Panc1 (cell line): ENCODE measurements at regions not wholly inside any gene's neighbourhood (a gene's known extent, or its start where the extent isn't known, plus 50 kb on each side); places are given as distances from the start of the nearest gene placed in this dataset.

Source experiments
- POLR2AphosphoS5 ChIP-seq: IDR thresholded peaks from 2 replicates; pipeline ENCODE4 v1.6.1; 2012; ENCODE audit warnings: mild to moderate bottlenecking, low read depth, low read length, moderate library complexity
- SIN3A ChIP-seq: IDR thresholded peaks from 2 replicates; pipeline ENCODE4 v1.6.1; 2012; ENCODE audit warnings: low read depth, mild to moderate bottlenecking, low read length, moderate library complexity, borderline replicate concordance; ENCODE audit not compliant: insufficient read depth
- TCF7L2 ChIP-seq: IDR thresholded peaks from 2 replicates; pipeline ENCODE4 v1.6.1; 2011; ENCODE audit warnings: mild to moderate bottlenecking, low read depth, low read length, inconsistent platforms
- TF ChIP-seq, protein P1 (sequence below): fragments of 450-650 bp; IDR thresholded peaks from 2 replicates; pipeline ENCODE4 v1.5.1; 2017; ENCODE audit warnings: mild to moderate bottlenecking
- TF ChIP-seq, protein P2 (sequence below), 2 experiments: IDR thresholded peaks; 2 replicates each; pipeline ENCODE4 v1.6.1; 2011 to 2012; ENCODE audit warnings: low read depth in 2 of 2, control low read depth in 1 of 2, low read length in 1 of 2, mild to moderate bottlenecking in 1 of 2, moderate library complexity in 1 of 2; ENCODE audit not compliant: insufficient read depth in 1 of 2

DNA sequence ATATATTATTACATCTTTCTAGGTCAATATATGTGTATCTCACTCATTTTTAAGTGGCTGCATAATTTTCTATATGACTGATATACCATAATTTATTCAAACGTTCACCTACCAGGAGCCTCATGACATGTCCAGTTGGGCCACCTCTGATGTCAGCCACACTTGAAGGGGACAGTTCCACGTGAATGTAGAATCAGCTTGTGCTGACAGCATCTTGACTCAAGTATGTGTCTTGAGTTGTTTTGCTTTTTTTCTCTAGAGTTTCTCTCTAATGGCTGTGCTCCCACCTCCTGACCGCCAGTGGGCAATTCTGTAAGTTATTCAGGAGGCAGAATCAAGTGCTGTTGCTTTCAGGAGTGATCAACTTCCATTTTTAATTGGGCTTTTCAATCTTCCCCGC, 237.9 kb downstream of the NFKBIZ start:
- TF ChIP-seq, protein P1, sequence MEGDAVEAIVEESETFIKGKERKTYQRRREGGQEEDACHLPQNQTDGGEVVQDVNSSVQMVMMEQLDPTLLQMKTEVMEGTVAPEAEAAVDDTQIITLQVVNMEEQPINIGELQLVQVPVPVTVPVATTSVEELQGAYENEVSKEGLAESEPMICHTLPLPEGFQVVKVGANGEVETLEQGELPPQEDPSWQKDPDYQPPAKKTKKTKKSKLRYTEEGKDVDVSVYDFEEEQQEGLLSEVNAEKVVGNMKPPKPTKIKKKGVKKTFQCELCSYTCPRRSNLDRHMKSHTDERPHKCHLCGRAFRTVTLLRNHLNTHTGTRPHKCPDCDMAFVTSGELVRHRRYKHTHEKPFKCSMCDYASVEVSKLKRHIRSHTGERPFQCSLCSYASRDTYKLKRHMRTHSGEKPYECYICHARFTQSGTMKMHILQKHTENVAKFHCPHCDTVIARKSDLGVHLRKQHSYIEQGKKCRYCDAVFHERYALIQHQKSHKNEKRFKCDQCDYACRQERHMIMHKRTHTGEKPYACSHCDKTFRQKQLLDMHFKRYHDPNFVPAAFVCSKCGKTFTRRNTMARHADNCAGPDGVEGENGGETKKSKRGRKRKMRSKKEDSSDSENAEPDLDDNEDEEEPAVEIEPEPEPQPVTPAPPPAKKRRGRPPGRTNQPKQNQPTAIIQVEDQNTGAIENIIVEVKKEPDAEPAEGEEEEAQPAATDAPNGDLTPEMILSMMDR: no peak
- TF ChIP-seq POLR2AphosphoS5 (no peak), SIN3A (no peak), TCF7L2 (no peak)
- TF ChIP-seq, protein P2, sequence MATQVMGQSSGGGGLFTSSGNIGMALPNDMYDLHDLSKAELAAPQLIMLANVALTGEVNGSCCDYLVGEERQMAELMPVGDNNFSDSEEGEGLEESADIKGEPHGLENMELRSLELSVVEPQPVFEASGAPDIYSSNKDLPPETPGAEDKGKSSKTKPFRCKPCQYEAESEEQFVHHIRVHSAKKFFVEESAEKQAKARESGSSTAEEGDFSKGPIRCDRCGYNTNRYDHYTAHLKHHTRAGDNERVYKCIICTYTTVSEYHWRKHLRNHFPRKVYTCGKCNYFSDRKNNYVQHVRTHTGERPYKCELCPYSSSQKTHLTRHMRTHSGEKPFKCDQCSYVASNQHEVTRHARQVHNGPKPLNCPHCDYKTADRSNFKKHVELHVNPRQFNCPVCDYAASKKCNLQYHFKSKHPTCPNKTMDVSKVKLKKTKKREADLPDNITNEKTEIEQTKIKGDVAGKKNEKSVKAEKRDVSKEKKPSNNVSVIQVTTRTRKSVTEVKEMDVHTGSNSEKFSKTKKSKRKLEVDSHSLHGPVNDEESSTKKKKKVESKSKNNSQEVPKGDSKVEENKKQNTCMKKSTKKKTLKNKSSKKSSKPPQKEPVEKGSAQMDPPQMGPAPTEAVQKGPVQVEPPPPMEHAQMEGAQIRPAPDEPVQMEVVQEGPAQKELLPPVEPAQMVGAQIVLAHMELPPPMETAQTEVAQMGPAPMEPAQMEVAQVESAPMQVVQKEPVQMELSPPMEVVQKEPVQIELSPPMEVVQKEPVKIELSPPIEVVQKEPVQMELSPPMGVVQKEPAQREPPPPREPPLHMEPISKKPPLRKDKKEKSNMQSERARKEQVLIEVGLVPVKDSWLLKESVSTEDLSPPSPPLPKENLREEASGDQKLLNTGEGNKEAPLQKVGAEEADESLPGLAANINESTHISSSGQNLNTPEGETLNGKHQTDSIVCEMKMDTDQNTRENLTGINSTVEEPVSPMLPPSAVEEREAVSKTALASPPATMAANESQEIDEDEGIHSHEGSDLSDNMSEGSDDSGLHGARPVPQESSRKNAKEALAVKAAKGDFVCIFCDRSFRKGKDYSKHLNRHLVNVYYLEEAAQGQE (IDR thresholded peaks at IDR 0.05; ENCODE audit: insufficient read depth in 1 of 2, low read depth in 2 of 2, low read length in 1 of 2): no peak
